A673 (cell line): ENCODE measurements at regions not wholly inside any gene's neighbourhood (a gene's known extent, or its start where the extent isn't known, plus 50 kb on each side); places are given as distances from the start of the nearest gene placed in this dataset.

Experiments
- EZH2 ChIP-seq: fragments of 200-600 bp; sonication (generic); IDR thresholded peaks from 2 replicates; pipeline ENCODE4 v1.6.1; 2017; ENCODE audit warnings: borderline replicate concordance, low read depth, mild to moderate bottlenecking, mixed read lengths, antibody characterized with exemption, low read length; ENCODE audit not compliant: poor library complexity, severe bottlenecking
- TF ChIP-seq, protein P1 (sequence below): fragments of 300-800, 200-600 bp; sonication (generic); conservative IDR thresholded peaks from 2 replicates; pipeline ENCODE4 v1.5.1; 2017; ENCODE audit warnings: low read depth, mild to moderate bottlenecking, antibody characterized with exemption, low read length, moderate library complexity, mixed read lengths

DNA sequence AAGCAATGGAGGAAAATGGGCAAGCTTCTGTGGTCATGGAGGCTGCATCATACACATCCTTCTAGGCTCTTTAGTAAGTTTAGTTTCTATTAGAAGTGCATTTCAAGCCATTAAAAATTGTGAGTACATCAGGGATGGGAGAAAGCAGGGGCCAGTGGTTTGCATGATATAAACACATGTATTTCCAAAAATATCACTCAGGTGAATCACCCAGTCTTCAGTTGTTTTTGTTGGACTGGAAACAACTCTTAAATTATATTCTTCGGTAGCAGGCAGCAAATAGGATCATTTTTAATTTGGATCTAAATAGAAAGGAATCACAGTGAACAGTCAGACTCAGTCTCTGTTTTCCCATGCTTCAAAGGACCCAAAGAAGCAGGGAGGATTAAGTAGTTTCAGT, 657.9 kb downstream of the TLR4 start:
- TF ChIP-seq, protein P1, sequence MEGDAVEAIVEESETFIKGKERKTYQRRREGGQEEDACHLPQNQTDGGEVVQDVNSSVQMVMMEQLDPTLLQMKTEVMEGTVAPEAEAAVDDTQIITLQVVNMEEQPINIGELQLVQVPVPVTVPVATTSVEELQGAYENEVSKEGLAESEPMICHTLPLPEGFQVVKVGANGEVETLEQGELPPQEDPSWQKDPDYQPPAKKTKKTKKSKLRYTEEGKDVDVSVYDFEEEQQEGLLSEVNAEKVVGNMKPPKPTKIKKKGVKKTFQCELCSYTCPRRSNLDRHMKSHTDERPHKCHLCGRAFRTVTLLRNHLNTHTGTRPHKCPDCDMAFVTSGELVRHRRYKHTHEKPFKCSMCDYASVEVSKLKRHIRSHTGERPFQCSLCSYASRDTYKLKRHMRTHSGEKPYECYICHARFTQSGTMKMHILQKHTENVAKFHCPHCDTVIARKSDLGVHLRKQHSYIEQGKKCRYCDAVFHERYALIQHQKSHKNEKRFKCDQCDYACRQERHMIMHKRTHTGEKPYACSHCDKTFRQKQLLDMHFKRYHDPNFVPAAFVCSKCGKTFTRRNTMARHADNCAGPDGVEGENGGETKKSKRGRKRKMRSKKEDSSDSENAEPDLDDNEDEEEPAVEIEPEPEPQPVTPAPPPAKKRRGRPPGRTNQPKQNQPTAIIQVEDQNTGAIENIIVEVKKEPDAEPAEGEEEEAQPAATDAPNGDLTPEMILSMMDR = no peak
- no peak for TF ChIP-seq EZH2
